SK-N-SH treated with all-trans-retinoic acid at 6 μM for 48 hours (cell line): ENCODE measurements at regions not wholly inside any gene's neighbourhood (a gene's known extent, or its start where the extent isn't known, plus 50 kb on each side); places are given as distances from the start of the nearest gene placed in this dataset.

Source experiments
- ATAC-seq: fragments of 200-7000 bp; cut with Tn5 transposase; 3 replicates; pipeline ENCODE4 v1.9.1; 2020; ENCODE audit warnings: mild to moderate bottlenecking, moderate library complexity
- ARNTL ChIP-seq: fragments of 450-650 bp; formaldehyde crosslinking; IDR thresholded peaks from 2 replicates; pipeline ENCODE4 v1.5.0; 2020; ENCODE audit warnings: low read depth, mild to moderate bottlenecking, moderate library complexity, borderline replicate concordance
- BACH2 ChIP-seq: fragments of 250-450 bp; sonication (Bioruptor Pico); IDR thresholded peaks from 2 replicates; pipeline ENCODE4 v1.9.0; 2021; ENCODE audit warnings: mild to moderate bottlenecking, borderline replicate concordance
- CREB5 ChIP-seq: fragments of 250-450 bp; sonication (Bioruptor Pico); IDR thresholded peaks from 2 replicates; pipeline ENCODE4 v1.5.1; 2020; ENCODE audit warnings: low read depth, mild to moderate bottlenecking, moderate library complexity
- CSDC2 ChIP-seq: fragments of 250-450 bp; sonication (Bioruptor Pico); IDR thresholded peaks from 2 replicates; pipeline ENCODE4 v1.5.0; 2020; ENCODE audit warnings: mild to moderate bottlenecking, moderate library complexity
- ESRRG ChIP-seq: fragments of 250-450 bp; sonication (Bioruptor Pico); IDR thresholded peaks from 2 replicates; pipeline ENCODE4 v1.6.1; 2021; ENCODE audit warnings: mild to moderate bottlenecking
- GLIS3 ChIP-seq: fragments of 250-450 bp; sonication (Bioruptor Pico); IDR thresholded peaks from 2 replicates; pipeline ENCODE4 v1.5.0; 2020; ENCODE audit warnings: mild to moderate bottlenecking, moderate library complexity
- ISL1 ChIP-seq: fragments of 250-450 bp; sonication (Bioruptor Pico); IDR thresholded peaks from 2 replicates; pipeline ENCODE4 v2.1.2; 2022; ENCODE audit warnings: mild to moderate bottlenecking, moderate library complexity
- PPARA ChIP-seq: fragments of 250-450 bp; sonication (Bioruptor Pico); IDR thresholded peaks from 2 replicates; pipeline ENCODE4 v1.5.0; 2020; ENCODE audit warnings: mild to moderate bottlenecking, borderline replicate concordance
- RARB ChIP-seq: fragments of 250-450 bp; sonication (Bioruptor Pico); IDR thresholded peaks from 2 replicates; pipeline ENCODE4 v1.8.0; 2021; ENCODE audit warnings: mild to moderate bottlenecking, moderate library complexity
- SNAI2 ChIP-seq: fragments of 250-450 bp; sonication (Bioruptor Pico); IDR thresholded peaks from 2 replicates; pipeline ENCODE4 v1.5.0; 2020; ENCODE audit warnings: mild to moderate bottlenecking, moderate library complexity
- TCF4 ChIP-seq: fragments of 250-450 bp; sonication (Bioruptor Pico); IDR thresholded peaks from 2 replicates; pipeline ENCODE4 v1.8.0; 2021; ENCODE audit warnings: mild to moderate bottlenecking, moderate library complexity, borderline replicate concordance
- TOX ChIP-seq: fragments of 250-450 bp; sonication (Bioruptor Pico); IDR thresholded peaks from 2 replicates; pipeline ENCODE4 v1.8.0; 2021; ENCODE audit warnings: mild to moderate bottlenecking, moderate library complexity, borderline replicate concordance
- TSHZ2 ChIP-seq: fragments of 250-450 bp; sonication (Bioruptor Pico); IDR thresholded peaks from 2 replicates; pipeline ENCODE4 v1.5.0; 2020; ENCODE audit warnings: mild to moderate bottlenecking, moderate library complexity
- ZC3H10 ChIP-seq: fragments of 250-450 bp; sonication (Bioruptor Pico); IDR thresholded peaks from 2 replicates; pipeline ENCODE4 v1.5.1; 2021; ENCODE audit warnings: mild to moderate bottlenecking, moderate library complexity
- ZFP3 ChIP-seq: fragments of 250-450 bp; sonication (Bioruptor Pico); IDR thresholded peaks from 2 replicates; pipeline ENCODE4 v1.5.0; 2020; ENCODE audit warnings: mild to moderate bottlenecking, moderate library complexity
- ZFP30 ChIP-seq: fragments of 450-650 bp; formaldehyde crosslinking; IDR thresholded peaks from 2 replicates; pipeline ENCODE4 v1.5.0; 2022; ENCODE audit warnings: mild to moderate bottlenecking, moderate library complexity
- ZNF565 ChIP-seq: fragments of 450-650 bp; formaldehyde crosslinking; conservative IDR thresholded peaks from 2 replicates; pipeline ENCODE4 v1.5.0; 2020; ENCODE audit warnings: low read depth, mild to moderate bottlenecking, moderate library complexity
- ZNF70 ChIP-seq: fragments of 450-650 bp; formaldehyde crosslinking; IDR thresholded peaks from 2 replicates; pipeline ENCODE4 v1.5.0; 2020; ENCODE audit warnings: mild to moderate bottlenecking, moderate library complexity
- TF ChIP-seq, protein P1 (sequence below): fragments of 250-450 bp; sonication (Bioruptor Pico); IDR thresholded peaks from 2 replicates; pipeline ENCODE4 v1.5.1; 2021; ENCODE audit warnings: mild to moderate bottlenecking, moderate library complexity
- TF ChIP-seq, protein P2 (sequence below): fragments of 250-450 bp; sonication (Bioruptor Pico); IDR thresholded peaks from 2 replicates; pipeline ENCODE4 v1.8.0; 2021; ENCODE audit warnings: low read depth, mild to moderate bottlenecking, moderate library complexity, borderline replicate concordance
- TF ChIP-seq, protein P3 (sequence below): fragments of 250-450 bp; sonication (Bioruptor Pico); IDR thresholded peaks from 2 replicates; pipeline ENCODE4 v1.8.0; 2020; ENCODE audit warnings: mild to moderate bottlenecking, moderate library complexity, borderline replicate concordance

DNA sequence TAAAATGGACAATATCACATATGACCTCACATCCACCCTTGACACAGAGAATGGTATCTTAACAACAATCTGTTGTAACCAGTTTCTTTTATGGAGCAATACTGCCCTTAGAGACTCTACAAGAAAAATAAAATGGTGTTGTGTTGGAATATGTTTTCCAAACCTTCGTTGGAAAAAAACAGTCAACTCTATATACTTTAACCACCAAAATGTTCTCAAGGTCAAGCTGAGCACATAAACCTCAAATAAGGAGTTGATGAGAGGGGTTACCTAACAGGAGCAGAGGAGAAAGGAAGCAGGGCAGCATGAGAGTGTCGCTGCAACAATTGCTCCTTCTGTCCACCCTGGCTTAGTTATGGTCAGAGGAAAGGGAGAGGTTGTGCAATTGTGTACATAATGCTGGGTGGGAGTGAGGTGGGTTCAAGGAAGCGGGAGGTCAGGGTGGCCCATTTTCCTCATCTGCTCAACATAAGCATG lies 179.2 kb upstream of the BMP4 start:
- TF ChIP-seq GLIS3 (no peak), TCF4 (no peak), TSHZ2 (CRISPR knock-in tag) (no peak), ZNF565 (no peak), SNAI2 (CRISPR knock-in tag) (no peak), ZFP3 (CRISPR knock-in tag) (no peak)
- TF ChIP-seq, protein P1, sequence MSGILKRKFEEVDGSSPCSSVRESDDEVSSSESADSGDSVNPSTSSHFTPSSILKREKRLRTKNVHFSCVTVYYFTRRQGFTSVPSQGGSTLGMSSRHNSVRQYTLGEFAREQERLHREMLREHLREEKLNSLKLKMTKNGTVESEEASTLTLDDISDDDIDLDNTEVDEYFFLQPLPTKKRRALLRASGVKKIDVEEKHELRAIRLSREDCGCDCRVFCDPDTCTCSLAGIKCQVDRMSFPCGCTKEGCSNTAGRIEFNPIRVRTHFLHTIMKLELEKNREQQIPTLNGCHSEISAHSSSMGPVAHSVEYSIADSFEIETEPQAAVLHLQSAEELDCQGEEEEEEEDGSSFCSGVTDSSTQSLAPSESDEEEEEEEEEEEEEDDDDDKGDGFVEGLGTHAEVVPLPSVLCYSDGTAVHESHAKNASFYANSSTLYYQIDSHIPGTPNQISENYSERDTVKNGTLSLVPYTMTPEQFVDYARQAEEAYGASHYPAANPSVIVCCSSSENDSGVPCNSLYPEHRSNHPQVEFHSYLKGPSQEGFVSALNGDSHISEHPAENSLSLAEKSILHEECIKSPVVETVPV: no peak

GRCh38 chr14:54136894-54137613 lies 180.4 kb upstream of the BMP4 start:
- TF ChIP-seq ZNF565 (no peak), ESRRG (CRISPR knock-in tag) (no peak), ZFP30 (no peak), SNAI2 (CRISPR knock-in tag) (no peak)
- TF ChIP-seq, protein P2, sequence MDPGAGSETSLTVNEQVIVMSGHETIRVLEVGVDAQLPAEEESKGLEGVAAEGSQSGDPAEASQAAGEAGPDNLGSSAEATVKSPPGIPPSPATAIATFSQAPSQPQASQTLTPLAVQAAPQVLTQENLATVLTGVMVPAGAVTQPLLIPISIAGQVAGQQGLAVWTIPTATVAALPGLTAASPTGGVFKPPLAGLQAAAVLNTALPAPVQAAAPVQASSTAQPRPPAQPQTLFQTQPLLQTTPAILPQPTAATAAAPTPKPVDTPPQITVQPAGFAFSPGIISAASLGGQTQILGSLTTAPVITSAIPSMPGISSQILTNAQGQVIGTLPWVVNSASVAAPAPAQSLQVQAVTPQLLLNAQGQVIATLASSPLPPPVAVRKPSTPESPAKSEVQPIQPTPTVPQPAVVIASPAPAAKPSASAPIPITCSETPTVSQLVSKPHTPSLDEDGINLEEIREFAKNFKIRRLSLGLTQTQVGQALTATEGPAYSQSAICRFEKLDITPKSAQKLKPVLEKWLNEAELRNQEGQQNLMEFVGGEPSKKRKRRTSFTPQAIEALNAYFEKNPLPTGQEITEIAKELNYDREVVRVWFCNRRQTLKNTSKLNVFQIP (CRISPR knock-in tag): no peak
- no peak for ATAC-seq

More for the DNA sequence above, 179.2 kb upstream of the BMP4 start:
- ATAC-seq: no peak

GRCh38 chr14:54137614-54137961 lies 181.0 kb upstream of the BMP4 start:
- ATAC-seq: no peak
- no peak for TF ChIP-seq SNAI2 (CRISPR knock-in tag)
- no peak for TF ChIP-seq ZNF565
- no peak for TF ChIP-seq ZC3H10 (CRISPR knock-in tag)
- no peak for TF ChIP-seq RARB (CRISPR knock-in tag)
- TF ChIP-seq ZNF70: no peak
- TF ChIP-seq CSDC2: no peak
- no peak for TF ChIP-seq ZFP3 (CRISPR knock-in tag)
- TF ChIP-seq ARNTL: no peak
- TF ChIP-seq ESRRG (CRISPR knock-in tag): no peak
- TF ChIP-seq ZFP30: no peak
- TF ChIP-seq CREB5: no peak
- no peak for TF ChIP-seq PPARA (CRISPR knock-in tag)
- TF ChIP-seq BACH2 (CRISPR knock-in tag): no peak
- no peak for TF ChIP-seq TSHZ2 (CRISPR knock-in tag)

- no peak for ATAC-seq
- no peak for TF ChIP-seq GLIS3
- no peak for TF ChIP-seq CSDC2
- TF ChIP-seq TCF4: no peak
- TF ChIP-seq, protein P3, sequence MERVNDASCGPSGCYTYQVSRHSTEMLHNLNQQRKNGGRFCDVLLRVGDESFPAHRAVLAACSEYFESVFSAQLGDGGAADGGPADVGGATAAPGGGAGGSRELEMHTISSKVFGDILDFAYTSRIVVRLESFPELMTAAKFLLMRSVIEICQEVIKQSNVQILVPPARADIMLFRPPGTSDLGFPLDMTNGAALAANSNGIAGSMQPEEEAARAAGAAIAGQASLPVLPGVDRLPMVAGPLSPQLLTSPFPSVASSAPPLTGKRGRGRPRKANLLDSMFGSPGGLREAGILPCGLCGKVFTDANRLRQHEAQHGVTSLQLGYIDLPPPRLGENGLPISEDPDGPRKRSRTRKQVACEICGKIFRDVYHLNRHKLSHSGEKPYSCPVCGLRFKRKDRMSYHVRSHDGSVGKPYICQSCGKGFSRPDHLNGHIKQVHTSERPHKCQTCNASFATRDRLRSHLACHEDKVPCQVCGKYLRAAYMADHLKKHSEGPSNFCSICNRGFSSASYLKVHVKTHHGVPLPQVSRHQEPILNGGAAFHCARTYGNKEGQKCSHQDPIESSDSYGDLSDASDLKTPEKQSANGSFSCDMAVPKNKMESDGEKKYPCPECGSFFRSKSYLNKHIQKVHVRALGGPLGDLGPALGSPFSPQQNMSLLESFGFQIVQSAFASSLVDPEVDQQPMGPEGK (CRISPR knock-in tag): no peak
- TF ChIP-seq TSHZ2 (CRISPR knock-in tag): no peak
- no peak for TF ChIP-seq ZNF70
- TF ChIP-seq TOX (CRISPR knock-in tag): no peak
- no peak for TF ChIP-seq ZFP3 (CRISPR knock-in tag)
- TF ChIP-seq ISL1 (CRISPR knock-in tag): no peak
- TF ChIP-seq ZC3H10 (CRISPR knock-in tag): no peak
- no peak for TF ChIP-seq ZFP30
- no peak for TF ChIP-seq RARB (CRISPR knock-in tag)
Observed at GRCh38 chr14:54138024-54138353, 181.4 kb upstream of the BMP4 start.
